ENCODE measurements at regions not wholly inside any gene's neighbourhood (a gene's known extent, or its start where the extent isn't known, plus 50 kb on each side); places are given as distances from the start of the nearest gene placed in this dataset.

DNA sequence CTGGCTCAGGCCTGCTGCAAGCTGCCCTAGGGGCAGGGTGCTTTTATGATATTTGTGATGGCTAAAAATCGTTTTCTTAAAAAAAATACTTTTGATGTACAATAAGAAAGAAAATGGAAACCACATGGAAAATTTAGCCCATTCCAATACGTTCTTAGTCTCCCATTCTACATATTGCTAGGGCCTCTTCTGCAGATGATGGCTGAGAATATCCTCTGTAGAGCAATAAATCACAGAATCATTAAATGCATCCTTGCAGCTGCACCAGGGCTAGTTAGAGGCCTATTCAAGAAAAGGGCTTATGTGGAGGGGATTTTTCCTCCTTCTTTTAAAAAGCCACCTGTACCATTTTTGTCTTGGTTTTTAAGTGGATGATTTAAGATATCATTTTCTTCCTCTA lies 97.6 kb upstream of the C1GALT1C1 start:
- TF ChIP-seq CTCF (IDR thresholded peaks at IDR 0.05; ENCODE audit: low read depth, low read length, missing input control) (no peak), EGR1 (IDR thresholded peaks at IDR 0.05; ENCODE audit: low read depth in 2 of 2) (no peak), HNF4G (IDR thresholded peaks at IDR 0.05) (no peak)
- TF ChIP-seq, protein P1, sequence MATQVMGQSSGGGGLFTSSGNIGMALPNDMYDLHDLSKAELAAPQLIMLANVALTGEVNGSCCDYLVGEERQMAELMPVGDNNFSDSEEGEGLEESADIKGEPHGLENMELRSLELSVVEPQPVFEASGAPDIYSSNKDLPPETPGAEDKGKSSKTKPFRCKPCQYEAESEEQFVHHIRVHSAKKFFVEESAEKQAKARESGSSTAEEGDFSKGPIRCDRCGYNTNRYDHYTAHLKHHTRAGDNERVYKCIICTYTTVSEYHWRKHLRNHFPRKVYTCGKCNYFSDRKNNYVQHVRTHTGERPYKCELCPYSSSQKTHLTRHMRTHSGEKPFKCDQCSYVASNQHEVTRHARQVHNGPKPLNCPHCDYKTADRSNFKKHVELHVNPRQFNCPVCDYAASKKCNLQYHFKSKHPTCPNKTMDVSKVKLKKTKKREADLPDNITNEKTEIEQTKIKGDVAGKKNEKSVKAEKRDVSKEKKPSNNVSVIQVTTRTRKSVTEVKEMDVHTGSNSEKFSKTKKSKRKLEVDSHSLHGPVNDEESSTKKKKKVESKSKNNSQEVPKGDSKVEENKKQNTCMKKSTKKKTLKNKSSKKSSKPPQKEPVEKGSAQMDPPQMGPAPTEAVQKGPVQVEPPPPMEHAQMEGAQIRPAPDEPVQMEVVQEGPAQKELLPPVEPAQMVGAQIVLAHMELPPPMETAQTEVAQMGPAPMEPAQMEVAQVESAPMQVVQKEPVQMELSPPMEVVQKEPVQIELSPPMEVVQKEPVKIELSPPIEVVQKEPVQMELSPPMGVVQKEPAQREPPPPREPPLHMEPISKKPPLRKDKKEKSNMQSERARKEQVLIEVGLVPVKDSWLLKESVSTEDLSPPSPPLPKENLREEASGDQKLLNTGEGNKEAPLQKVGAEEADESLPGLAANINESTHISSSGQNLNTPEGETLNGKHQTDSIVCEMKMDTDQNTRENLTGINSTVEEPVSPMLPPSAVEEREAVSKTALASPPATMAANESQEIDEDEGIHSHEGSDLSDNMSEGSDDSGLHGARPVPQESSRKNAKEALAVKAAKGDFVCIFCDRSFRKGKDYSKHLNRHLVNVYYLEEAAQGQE (IDR thresholded peaks at IDR 0.05): no peak

Measured in liver (tissue), 3 donors.